Neuron (in vitro differentiated cells): ENCODE measurements at regions not wholly inside any gene's neighbourhood (a gene's known extent, or its start where the extent isn't known, plus 50 kb on each side); places are given as distances from the start of the nearest gene placed in this dataset.

Experiments used
- H2AFZ ChIP-seq: one replicate; pipeline ENCODE4 v1.6.1; 2013; ENCODE audit warnings: low read depth, mild to moderate bottlenecking, inconsistent platforms, low read length, moderate library complexity
- H3K27me3 ChIP-seq: one replicate; pipeline ENCODE4 v1.6.1; 2013; ENCODE audit warnings: low read length; ENCODE audit not compliant: insufficient read depth
- H3K36me3 ChIP-seq: one replicate; pipeline ENCODE4 v1.6.1; 2013; ENCODE audit warnings: low read length; ENCODE audit not compliant: insufficient read depth
- H3K4me1 ChIP-seq: one replicate; pipeline ENCODE4 v1.6.1; 2013; ENCODE audit warnings: low read length; ENCODE audit not compliant: insufficient read depth
- H3K4me3 ChIP-seq: 2 replicates; pipeline ENCODE4 v1.5.1; 2013; ENCODE audit warnings: mild to moderate bottlenecking, low read length, moderate library complexity
- H3K9me3 ChIP-seq: one replicate; pipeline ENCODE4 v1.6.1; 2013; ENCODE audit warnings: low read length

DNA sequence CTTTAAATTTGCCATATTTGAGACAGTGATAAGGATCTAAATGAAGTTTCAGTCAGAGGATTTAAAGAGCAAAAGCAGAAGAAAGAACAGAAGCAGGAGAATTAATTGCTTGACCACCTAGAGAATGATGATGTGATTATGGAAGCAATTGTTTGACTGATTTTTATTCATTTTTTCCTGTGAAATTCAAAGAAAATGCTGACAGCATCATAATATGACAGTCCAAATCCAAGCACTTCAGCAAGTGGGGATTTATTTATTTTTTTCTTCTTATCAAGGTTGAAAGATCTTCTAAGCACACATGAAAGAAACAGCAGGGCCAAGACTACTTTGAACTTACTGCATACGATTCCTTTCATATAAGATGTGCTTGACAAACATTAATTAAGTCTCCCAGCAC lies 125.2 kb downstream of the BMP2 start:
- Histone ChIP-seq H3K9me3 (no peaks in the 10 kb centered on the region), H3K36me3 (no peaks in the 10 kb centered on the region), H3K4me3 (no peak overlapping the region), H2AFZ (no peak overlapping the region), H3K27me3 (no peaks in the 10 kb centered on the region), H3K4me1 (no peaks in the 10 kb centered on the region)

GRCh38 chr20:6898928-6899327 lies 131.4 kb downstream of the BMP2 start:
- no peaks in the 10 kb centered on the region for H3K27me3 ChIP-seq
- no peak overlapping the region for H2AFZ ChIP-seq
- H3K9me3 ChIP-seq: no peaks in the 10 kb centered on the region
- H3K4me1 ChIP-seq: no peaks in the 10 kb centered on the region
- H3K4me3 ChIP-seq: no peak overlapping the region
- no peaks in the 10 kb centered on the region for H3K36me3 ChIP-seq

DNA sequence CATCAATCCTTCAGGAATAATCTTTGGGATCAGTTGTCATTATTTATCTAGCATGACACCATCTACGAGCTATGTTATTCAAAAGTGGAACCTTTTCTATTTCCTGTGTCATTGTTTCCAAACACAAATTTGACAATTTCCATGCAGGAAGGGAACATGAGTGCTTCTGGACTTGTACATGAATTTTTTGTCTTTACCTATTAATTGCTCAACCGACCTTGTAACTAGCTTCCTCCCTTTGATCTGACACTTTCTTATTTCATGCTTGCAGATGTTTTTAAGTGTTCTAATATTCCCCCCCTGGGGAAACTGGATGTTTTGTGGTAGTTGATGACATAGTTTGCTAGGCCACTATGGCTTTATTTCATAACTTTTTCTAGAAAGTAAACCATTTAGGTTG lies 139.4 kb downstream of the BMP2 start:
- Histone ChIP-seq H3K4me1 (no peaks in the 10 kb centered on the region), H3K9me3 (no peaks in the 10 kb centered on the region), H3K27me3 (no peaks in the 10 kb centered on the region), H3K36me3 (no peaks in the 10 kb centered on the region), H3K4me3 (no peak overlapping the region), H2AFZ (no peak overlapping the region)

GRCh38 chr20:6908673-6909072 lies 141.2 kb downstream of the BMP2 start:
- no peaks in the 10 kb centered on the region for H3K36me3 ChIP-seq
- H2AFZ ChIP-seq: no peak overlapping the region
- no peak overlapping the region for H3K4me3 ChIP-seq
- H3K4me1 ChIP-seq: no peaks in the 10 kb centered on the region
- H3K27me3 ChIP-seq: no peaks in the 10 kb centered on the region
- H3K9me3 ChIP-seq: no peaks in the 10 kb centered on the region

GRCh38 chr20:6909608-6910007 lies 142.1 kb downstream of the BMP2 start:
- H3K9me3 ChIP-seq: no peaks in the 10 kb centered on the region
- no peaks in the 10 kb centered on the region for H3K36me3 ChIP-seq
- no peaks in the 10 kb centered on the region for H3K27me3 ChIP-seq
- no peaks in the 10 kb centered on the region for H3K4me1 ChIP-seq
- no peak overlapping the region for H3K4me3 ChIP-seq
- H2AFZ ChIP-seq: no peak overlapping the region

DNA sequence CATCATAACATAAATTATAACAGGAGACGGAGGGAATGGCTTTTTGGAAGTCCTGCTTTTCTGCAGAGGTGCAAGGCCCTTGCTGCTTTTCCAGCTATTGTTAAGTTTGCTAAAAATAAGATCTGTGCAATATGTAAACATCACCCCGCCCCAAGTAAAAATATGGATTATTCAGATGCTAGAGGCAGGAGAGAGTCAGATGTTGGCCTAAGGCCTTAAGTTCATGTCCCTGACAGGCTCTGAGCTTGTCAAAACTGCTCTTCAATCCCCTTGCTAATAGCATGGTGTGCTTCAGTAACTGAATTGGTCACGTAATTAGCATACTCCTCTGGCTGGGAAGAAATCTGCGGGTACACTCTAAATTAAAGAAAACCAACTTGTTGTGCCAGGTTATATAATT lies 147.5 kb downstream of the BMP2 start:
- Histone ChIP-seq H2AFZ (no peak overlapping the region), H3K36me3 (no peaks in the 10 kb centered on the region), H3K27me3 (no peaks in the 10 kb centered on the region), H3K4me3 (no peak overlapping the region), H3K9me3 (no peaks in the 10 kb centered on the region), H3K4me1 (no peaks in the 10 kb centered on the region)

DNA sequence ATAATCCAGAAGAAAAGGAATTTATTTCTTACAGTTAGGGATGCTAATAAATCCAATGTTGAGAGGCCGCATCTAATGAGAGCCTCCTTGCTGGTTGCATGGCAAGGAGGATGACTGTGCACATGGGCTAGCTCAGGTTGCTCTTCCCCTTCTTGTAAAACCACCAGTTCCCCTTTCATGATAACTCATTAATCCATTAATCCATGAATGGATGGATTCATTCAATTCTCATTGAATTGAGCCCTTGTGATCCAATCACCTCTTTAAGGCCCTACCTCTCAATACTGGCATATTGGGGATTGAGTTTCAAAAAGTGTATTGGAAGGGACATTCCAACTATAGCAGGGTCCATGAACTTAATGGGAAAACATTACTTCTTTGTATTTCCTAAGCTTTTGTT lies 149.5 kb downstream of the BMP2 start:
- no peaks in the 10 kb centered on the region for H3K27me3 ChIP-seq
- no peak overlapping the region for H3K4me3 ChIP-seq
- no peaks in the 10 kb centered on the region for H3K4me1 ChIP-seq
- no peak overlapping the region for H2AFZ ChIP-seq
- no peaks in the 10 kb centered on the region for H3K9me3 ChIP-seq
- no peaks in the 10 kb centered on the region for H3K36me3 ChIP-seq

- H3K9me3 ChIP-seq: no peaks in the 10 kb centered on the region
- H3K4me3 ChIP-seq: no peak overlapping the region
- no peaks in the 10 kb centered on the region for H3K4me1 ChIP-seq
- H3K27me3 ChIP-seq: no peaks in the 10 kb centered on the region
- H2AFZ ChIP-seq: no peak overlapping the region
- H3K36me3 ChIP-seq: no peaks in the 10 kb centered on the region
Measured at GRCh38 chr20:6919792-6920468, 152.4 kb downstream of the BMP2 start.

DNA sequence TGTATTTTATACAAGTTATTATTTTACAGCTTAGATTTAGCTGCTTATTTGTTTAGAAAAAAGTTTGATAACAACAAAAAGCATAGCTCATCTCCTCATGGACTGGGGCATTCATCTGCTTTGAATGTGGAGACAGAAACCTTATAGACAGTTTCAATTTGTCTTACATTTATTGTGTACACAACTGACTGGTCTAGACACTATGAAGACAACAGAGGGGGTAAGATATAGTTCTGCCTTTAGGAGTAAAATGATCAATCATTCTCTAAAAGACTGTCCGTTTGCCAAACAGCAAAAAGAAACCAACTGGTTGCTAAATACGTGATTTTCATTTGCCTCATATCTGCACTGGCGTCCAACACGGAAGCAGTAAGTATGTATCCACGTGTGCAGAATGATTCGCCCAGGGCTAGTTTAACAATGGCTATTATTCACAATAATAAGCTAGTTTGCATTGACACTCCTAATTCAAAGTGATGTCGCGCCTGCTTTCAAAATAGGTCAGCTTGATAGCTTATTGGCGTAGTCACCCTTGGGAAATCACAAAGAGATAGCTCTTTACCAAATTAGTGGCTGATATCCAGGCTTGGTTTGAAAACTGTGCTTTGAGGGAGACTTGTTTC lies 153.6 kb downstream of the BMP2 start:
- no peaks in the 10 kb centered on the region for H3K36me3 ChIP-seq
- no peak overlapping the region for H3K4me3 ChIP-seq

DNA sequence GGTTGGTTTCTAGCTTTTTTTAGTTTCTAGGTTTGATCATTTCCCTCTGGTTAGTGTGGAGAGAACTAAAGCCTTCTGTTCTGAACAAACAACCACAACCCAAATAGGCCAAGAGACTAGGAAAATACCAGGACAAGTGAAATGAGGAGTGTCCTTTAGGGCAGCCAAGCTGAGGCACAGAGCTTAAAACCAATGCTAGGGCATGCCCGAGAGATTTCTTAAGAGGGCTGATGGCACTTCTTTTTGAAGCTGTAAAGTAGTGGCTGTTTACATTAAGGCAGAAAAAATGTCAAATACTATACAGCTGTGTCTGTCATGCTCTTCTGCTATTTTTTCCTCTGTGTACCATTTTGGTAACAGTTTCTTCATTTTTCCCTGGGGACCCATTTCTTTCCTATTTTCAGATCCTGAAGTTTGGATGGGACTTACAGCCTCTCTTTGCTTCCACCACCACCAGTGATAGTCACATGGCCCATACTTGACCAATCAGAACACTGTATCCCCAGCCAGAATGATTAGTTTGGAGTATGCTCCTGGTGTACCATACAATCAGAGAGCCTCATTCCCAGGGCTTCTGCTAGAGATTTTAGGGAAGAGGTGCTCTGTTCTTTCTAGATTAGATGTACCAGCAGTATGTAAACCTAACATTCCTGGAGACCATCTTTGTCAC lies 154.4 kb downstream of the BMP2 start:
- Histone ChIP-seq H2AFZ (no peak overlapping the region), H3K4me1 (no peaks in the 10 kb centered on the region), H3K4me3 (no peak overlapping the region), H3K36me3 (no peaks in the 10 kb centered on the region), H3K27me3 (no peaks in the 10 kb centered on the region), H3K9me3 (no peaks in the 10 kb centered on the region)

More for the DNA sequence above, 153.6 kb downstream of the BMP2 start:
- no peaks in the 10 kb centered on the region for H3K4me1 ChIP-seq
- no peaks in the 10 kb centered on the region for H3K27me3 ChIP-seq
- H3K9me3 ChIP-seq: no peaks in the 10 kb centered on the region
- no peak overlapping the region for H2AFZ ChIP-seq

GRCh38 chr20:6924681-6925080 lies 157.2 kb downstream of the BMP2 start:
- H3K27me3 ChIP-seq: no peaks in the 10 kb centered on the region
- no peaks in the 10 kb centered on the region for H3K9me3 ChIP-seq
- no peaks in the 10 kb centered on the region for H3K4me1 ChIP-seq
- no peak overlapping the region for H3K4me3 ChIP-seq
- H3K36me3 ChIP-seq: no peaks in the 10 kb centered on the region
- no peak overlapping the region for H2AFZ ChIP-seq

DNA sequence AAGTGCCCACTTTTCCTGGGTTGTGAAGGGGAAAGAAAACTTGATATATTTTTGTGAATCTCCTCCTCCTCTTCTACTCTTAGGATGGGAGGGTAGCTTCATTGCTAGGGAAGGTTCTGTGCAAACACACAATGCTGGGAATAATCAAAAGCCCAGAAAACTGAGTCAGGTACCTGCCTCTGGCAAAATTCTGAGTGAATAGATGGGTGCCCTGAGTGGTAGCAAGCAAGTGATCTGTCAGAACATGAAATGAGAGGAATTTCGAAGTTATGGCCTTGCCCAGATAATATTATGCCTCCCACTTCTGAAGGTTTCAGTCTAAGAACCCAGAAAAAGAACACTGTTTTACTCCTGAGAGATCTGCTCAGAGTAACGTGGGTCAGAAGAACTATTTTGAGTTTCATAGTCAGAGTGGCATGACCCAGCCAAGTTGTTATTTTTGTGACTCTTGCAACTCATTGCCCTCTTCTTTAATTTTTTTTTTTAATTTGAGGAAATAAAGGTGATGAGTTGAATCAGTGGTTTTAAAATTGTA lies 158.3 kb downstream of the BMP2 start:
- H3K9me3 ChIP-seq: no peaks in the 10 kb centered on the region
- H3K4me3 ChIP-seq: no peak overlapping the region
- H2AFZ ChIP-seq: no peak overlapping the region
- no peaks in the 10 kb centered on the region for H3K4me1 ChIP-seq
- no peaks in the 10 kb centered on the region for H3K27me3 ChIP-seq
- H3K36me3 ChIP-seq: no peaks in the 10 kb centered on the region

DNA sequence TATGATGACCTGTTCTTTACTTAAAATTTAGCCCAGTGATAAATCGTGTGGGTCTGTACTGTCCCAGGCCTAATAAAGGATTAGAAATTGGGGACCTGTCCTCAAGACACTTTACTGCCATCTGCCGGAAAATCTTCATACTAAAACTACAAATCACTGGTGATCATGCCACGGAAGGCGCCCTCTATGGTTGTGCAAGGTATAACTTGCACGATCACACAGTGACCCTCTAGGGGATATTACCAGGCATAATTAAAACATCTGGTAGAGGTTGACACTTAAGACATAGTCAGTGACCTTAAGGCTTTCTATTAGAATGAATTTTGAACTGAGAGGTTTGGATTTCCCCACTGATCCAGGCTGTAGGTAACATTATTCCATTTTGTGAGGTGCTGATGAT lies 172.6 kb downstream of the BMP2 start:
- Histone ChIP-seq H3K27me3 (no peaks in the 10 kb centered on the region), H3K9me3 (no peaks in the 10 kb centered on the region), H3K4me3 (no peak overlapping the region), H2AFZ (no peak overlapping the region), H3K4me1 (no peaks in the 10 kb centered on the region), H3K36me3 (no peaks in the 10 kb centered on the region)
